K562 (cell line): ENCODE measurements at regions not wholly inside any gene's neighbourhood (a gene's known extent, or its start where the extent isn't known, plus 50 kb on each side); places are given as distances from the start of the nearest gene placed in this dataset.

Experiments used
- ATAC-seq: fragments of 200-7000 bp; cut with Tn5 transposase; 3 replicates; pipeline ENCODE4 v1.9.1; 2020; ENCODE audit warnings: moderate library complexity
- BruUV-seq: library from RNA; stranded (reverse); fragments of 400-500 nt; replicated peaks from 2 replicates; lab custom pipeline; 2021; lab: Mats Ljungman, UMichigan
- CTCF ChIA-PET: fragments of 300-600 bp; formaldehyde crosslinking; extraction: SDS; loops from one replicate; lab custom pipeline; 2021; ENCODE audit warnings: low intra/inter-chr PET ratio; lab: Yijun Ruan, JAX
- POLR2A ChIA-PET: fragments of 300-600, 350-650 bp; sonication (Branson Sonifier 250); formaldehyde crosslinking; extraction: SDS; loops from one replicate; lab custom pipeline; 2021; ENCODE audit warnings: antibody characterized with exemption, inconsistent platforms; lab: Yijun Ruan, JAX
- DNase-seq, 4 experiments: peaks; one replicate each; pipeline versions ENCODE4 v3.0.0 to v3.0.0-alpha.2; 2011 to 2018; ENCODE audit warnings: low spot score in 3 of 4, mixed read lengths in 3 of 4; ENCODE audit errors: extremely low read depth in 1 of 4
- FAIRE-seq: peaks from 2 replicates; lab custom pipeline; 2011; peaks lifted over from hg19 to GRCh38; lab: Jason Lieb, UNC
- H2AFZ ChIP-seq: 2 replicates; pipeline ENCODE4 v1.6.0; 2011; ENCODE audit warnings: low read depth, low read length, control low read depth, inconsistent platforms
- H3K27ac ChIP-seq: fragments of 200-600 bp; 3 replicates; pipeline ENCODE4 v1.8.0; 2011; ENCODE audit warnings: low read depth, mild to moderate bottlenecking, control low read depth, inconsistent platforms, low read length, moderate library complexity, mixed read lengths; ENCODE audit errors: extremely low read depth
- H3K27me3 ChIP-seq, 2 experiments: fragments of 300-600 bp in 1 of 2; 2 replicates in 1 of 2; 3 replicates in 1 of 2; pipeline versions ENCODE4 v1.6.0 to v1.8.0; 2011; ENCODE audit warnings: inconsistent platforms in 2 of 2, low read length in 2 of 2, mild to moderate bottlenecking in 1 of 2, mixed read lengths in 1 of 2, moderate library complexity in 1 of 2; ENCODE audit not compliant: control insufficient read depth in 2 of 2, insufficient read depth in 2 of 2
- H3K36me3 ChIP-seq: fragments of 300-600 bp; 3 replicates; pipeline ENCODE4 v1.8.0; 2011; ENCODE audit warnings: mild to moderate bottlenecking, low read length, inconsistent platforms; ENCODE audit not compliant: control insufficient read depth, insufficient read depth
- H3K4me1 ChIP-seq, 2 experiments: fragments of 200-600 bp in 1 of 2; replicated peaks in 1 of 2; 2 replicates in 1 of 2; 3 replicates in 1 of 2; pipeline versions ENCODE4 v1.5.1 to v1.8.0; 2011; ENCODE audit warnings: inconsistent platforms in 2 of 2, low read length in 2 of 2, mild to moderate bottlenecking in 1 of 2, mixed read lengths in 1 of 2, moderate library complexity in 1 of 2; ENCODE audit not compliant: control insufficient read depth in 2 of 2, insufficient read depth in 2 of 2
- H3K4me2 ChIP-seq: 2 replicates; pipeline ENCODE4 v1.6.1; 2011; ENCODE audit warnings: low read length, control low read depth, inconsistent platforms, mixed read lengths; ENCODE audit not compliant: insufficient read depth
- H3K4me3 ChIP-seq: fragments of 200-600 bp; sonication (generic), shearing (Covaris generic); 2 replicates; pipeline ENCODE4 v1.5.1; 2016; ENCODE audit warnings: control low read depth, inconsistent platforms
- H3K79me2 ChIP-seq: fragments of 200-600 bp; 3 replicates; pipeline ENCODE4 v1.8.0; 2011; ENCODE audit warnings: low read length, inconsistent platforms; ENCODE audit not compliant: control insufficient read depth, insufficient read depth
- H3K9ac ChIP-seq, 2 experiments: 2 replicates each; pipeline versions ENCODE4 v1.6.0 to v1.6.1; 2011; ENCODE audit warnings: low read depth in 2 of 2, low read length in 2 of 2, control low read depth in 1 of 2, inconsistent platforms in 1 of 2, mild to moderate bottlenecking in 1 of 2, mixed read lengths in 1 of 2; ENCODE audit not compliant: insufficient read depth in 1 of 2
- H3K9me1 ChIP-seq: one replicate; pipeline ENCODE4 v1.6.0; 2011; ENCODE audit warnings: inconsistent platforms, mild to moderate bottlenecking, low read length, moderate library complexity; ENCODE audit not compliant: control insufficient read depth, insufficient read depth
- H3K9me3 ChIP-seq: replicated peaks from 2 replicates; pipeline ENCODE4 v1.5.1; 2011; ENCODE audit warnings: low read depth, low read length, inconsistent platforms; ENCODE audit not compliant: control insufficient read depth, insufficient read depth
- H4K20me1 ChIP-seq: replicated peaks from 2 replicates; pipeline ENCODE4 v1.6.1; 2011; ENCODE audit warnings: low read length, inconsistent platforms, mixed read lengths; ENCODE audit not compliant: control insufficient read depth, insufficient read depth
- HNRNPH1 ChIP-seq: fragments of 200-400 bp; formaldehyde crosslinking; optimal IDR thresholded peaks from 2 replicates; pipeline ENCODE3; 2017; ENCODE audit warnings: low read depth, mild to moderate bottlenecking, low read length, moderate library complexity
- ILK ChIP-seq: fragments of 450-650 bp; IDR thresholded peaks from 2 replicates; pipeline ENCODE4 v1.6.1; 2016; ENCODE audit warnings: missing genetic modification characterization, low read depth, mild to moderate bottlenecking, missing compliant biosample characterization, moderate library complexity, borderline replicate concordance
- RFX1 ChIP-seq: fragments of 450-650 bp; IDR thresholded peaks from 2 replicates; pipeline ENCODE4 v1.6.1; 2016; ENCODE audit warnings: mild to moderate bottlenecking, moderate library complexity
- TBP ChIP-seq: optimal IDR thresholded peaks from 2 replicates; pipeline ENCODE3; 2011; ENCODE audit warnings: low read depth, low read length, improper control_type of control experiment
- WGBS: fragments of 100-300 bp; shearing (Covaris generic); methylation state at CpG from one replicate; pipeline ENCODE4 v1.1.6; 2016; ENCODE audit warnings: low coverage, mixed read lengths; ENCODE audit not compliant: insufficient coverage; ENCODE audit errors: missing lambda C conversion rate; 5-methylcytosine and 5-hydroxymethylcytosine counted together
- in situ Hi-C: fragments of 300-500 bp; cut with MboI; formaldehyde crosslinking; loops from 4 replicates; pipeline ENCODE4 v1.15.0; 2018; ENCODE audit warnings: inconsistent platforms, mixed read lengths
- intact Hi-C: fragments of 100-400 bp; cut with micrococcal nuclease; formaldehyde crosslinking; loops from 2 replicates; pipeline ENCODE4 v1.14.2; 2022
- TF ChIP-seq, protein P1 (sequence below): IDR thresholded peaks from 2 replicates; pipeline ENCODE4 v1.6.1; 2014; ENCODE audit warnings: antibody characterized with exemption
- TF ChIP-seq, protein P2 (sequence below): sonication (generic); formaldehyde crosslinking; IDR thresholded peaks from 2 replicates; pipeline ENCODE4 v1.8.0; 2022; ENCODE audit warnings: mild to moderate bottlenecking, missing genetic modification reagents

DNA sequence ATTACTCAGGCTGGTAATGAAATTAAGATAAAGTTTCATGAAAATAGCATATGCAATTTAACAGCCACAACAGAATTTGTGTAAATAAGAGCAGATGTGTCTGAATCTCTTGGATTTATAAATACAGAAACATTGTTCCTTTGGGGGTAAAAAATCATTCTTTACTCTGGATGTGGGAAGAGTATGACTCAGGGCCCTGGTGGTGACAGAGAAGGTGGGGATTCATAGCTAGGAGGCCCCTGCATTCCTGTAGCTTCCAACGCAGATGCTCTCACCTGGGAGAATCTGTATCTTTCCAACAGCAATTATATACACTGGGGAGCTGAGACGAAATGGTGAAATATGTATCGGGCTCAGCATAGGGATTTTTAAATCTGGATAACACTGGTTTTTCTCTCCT is 167.6 kb upstream of the CADPS start:
- Histone ChIP-seq H3K27ac (no peak overlapping the region), H3K79me2 (no peaks in the 10 kb centered on the region), H3K4me3 (no peak overlapping the region), H3K9me1 (no peaks in the 10 kb centered on the region), H2AFZ (no peak overlapping the region), H3K27me3 (no peaks in the 10 kb centered on the region), H4K20me1 (no peaks in the 10 kb centered on the region), H3K4me1 (no peaks in the 10 kb centered on the region)
- ATAC-seq (no peak), DNase-seq (no peak)
- TF ChIP-seq ILK: no peak
- TF ChIP-seq, all 486 proteins: peak for 0
- intact Hi-C loops (no loop called here), in situ Hi-C loops (no loop called here)
- H3K36me3 ChIP-seq: no peaks in the 10 kb centered on the region
- H3K4me2 ChIP-seq: no peak overlapping the region
- CTCF ChIA-PET: no interaction called here
- no peak overlapping the region for H3K9ac ChIP-seq
- BruUV-seq: no TSS peak
- POLR2A ChIA-PET: no interaction called here
- FAIRE-seq: no peak
- H3K9me3 ChIP-seq: no peaks in the 10 kb centered on the region
- WGBS: 0% methylated on average over 3 of the region's 3 CpGs

DNA sequence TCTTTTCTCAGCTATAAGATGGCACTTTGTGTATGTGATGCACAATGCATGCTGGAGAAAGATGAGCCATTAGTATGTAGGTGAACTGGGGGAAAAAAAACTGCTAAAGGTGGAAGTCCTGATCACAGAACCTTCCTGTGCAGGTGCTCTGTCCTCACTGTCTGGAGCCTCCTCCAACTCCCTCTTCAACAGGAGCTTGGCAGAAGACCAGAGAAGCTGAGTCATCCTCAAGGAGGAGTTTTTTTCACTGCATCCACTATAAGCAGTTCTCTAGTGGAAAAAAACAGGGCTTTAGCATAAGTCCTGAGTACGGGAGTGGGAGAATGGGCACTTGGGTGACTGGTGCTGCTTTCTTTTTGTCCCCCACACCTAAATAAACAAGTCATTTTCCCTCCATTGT is 168.4 kb upstream of the CADPS start:
- no peaks in the 10 kb centered on the region for H3K9me1 ChIP-seq
- DNase-seq (peak in 1 of 4 experiments; percentile 0), FAIRE-seq (no peak), ATAC-seq (no peak)
- H3K4me1 ChIP-seq: no peaks in the 10 kb centered on the region
- in situ Hi-C loops (no loop called here), intact Hi-C loops (no loop called here)
- no peaks in the 10 kb centered on the region for H4K20me1 ChIP-seq
- no peaks in the 10 kb centered on the region for H3K9me3 ChIP-seq
- no peaks in the 10 kb centered on the region for H3K79me2 ChIP-seq
- no peaks in the 10 kb centered on the region for H3K36me3 ChIP-seq
- 0% methylated on average over 1 of the region's 1 CpG for WGBS
- no peak overlapping the region for H3K4me3 ChIP-seq
- no peak for TF ChIP-seq HNRNPH1
- TF ChIP-seq, protein P1, sequence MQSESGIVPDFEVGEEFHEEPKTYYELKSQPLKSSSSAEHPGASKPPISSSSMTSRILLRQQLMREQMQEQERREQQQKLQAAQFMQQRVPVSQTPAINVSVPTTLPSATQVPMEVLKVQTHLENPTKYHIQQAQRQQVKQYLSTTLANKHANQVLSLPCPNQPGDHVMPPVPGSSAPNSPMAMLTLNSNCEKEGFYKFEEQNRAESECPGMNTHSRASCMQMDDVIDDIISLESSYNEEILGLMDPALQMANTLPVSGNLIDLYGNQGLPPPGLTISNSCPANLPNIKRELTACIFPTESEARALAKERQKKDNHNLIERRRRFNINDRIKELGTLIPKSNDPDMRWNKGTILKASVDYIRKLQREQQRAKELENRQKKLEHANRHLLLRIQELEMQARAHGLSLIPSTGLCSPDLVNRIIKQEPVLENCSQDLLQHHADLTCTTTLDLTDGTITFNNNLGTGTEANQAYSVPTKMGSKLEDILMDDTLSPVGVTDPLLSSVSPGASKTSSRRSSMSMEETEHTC: no peak
- TF ChIP-seq, protein P2, sequence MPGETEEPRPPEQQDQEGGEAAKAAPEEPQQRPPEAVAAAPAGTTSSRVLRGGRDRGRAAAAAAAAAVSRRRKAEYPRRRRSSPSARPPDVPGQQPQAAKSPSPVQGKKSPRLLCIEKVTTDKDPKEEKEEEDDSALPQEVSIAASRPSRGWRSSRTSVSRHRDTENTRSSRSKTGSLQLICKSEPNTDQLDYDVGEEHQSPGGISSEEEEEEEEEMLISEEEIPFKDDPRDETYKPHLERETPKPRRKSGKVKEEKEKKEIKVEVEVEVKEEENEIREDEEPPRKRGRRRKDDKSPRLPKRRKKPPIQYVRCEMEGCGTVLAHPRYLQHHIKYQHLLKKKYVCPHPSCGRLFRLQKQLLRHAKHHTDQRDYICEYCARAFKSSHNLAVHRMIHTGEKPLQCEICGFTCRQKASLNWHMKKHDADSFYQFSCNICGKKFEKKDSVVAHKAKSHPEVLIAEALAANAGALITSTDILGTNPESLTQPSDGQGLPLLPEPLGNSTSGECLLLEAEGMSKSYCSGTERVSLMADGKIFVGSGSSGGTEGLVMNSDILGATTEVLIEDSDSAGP (CRISPR knock-in tag): no peak
- no peak for TF ChIP-seq TBP
- no peak for TF ChIP-seq RFX1
- TF ChIP-seq ILK: no peak
- H3K4me2 ChIP-seq: no peak overlapping the region
- BruUV-seq: no TSS peak
- ChIA-PET POLR2A (interaction anchor here (0.7 kb wide), 1 partner anchor 174 kb away, joined by 3 read pairs; no protein-coding TSS in a partner anchor), CTCF (no interaction called here)
- no peak overlapping the region for H2AFZ ChIP-seq
- H3K9ac ChIP-seq: no peak overlapping the region
- no peaks in the 10 kb centered on the region for H3K27me3 ChIP-seq
- no peak overlapping the region for H3K27ac ChIP-seq
